HG02852 (cell line): ENCODE measurements at regions not wholly inside any gene's neighbourhood (a gene's known extent, or its start where the extent isn't known, plus 50 kb on each side); places are given as distances from the start of the nearest gene placed in this dataset.
"Not testable (repeated sequence)": the region's sequence is repeated elsewhere in the genome, so short reads cannot be mapped to it uniquely, and the experiment has no call there.

Source experiments
- ATAC-seq: cut with Tn5 transposase; IDR thresholded peaks from one replicate; pipeline ENCODE4 v1.9.1; 2021; ENCODE audit warnings: mild to moderate bottlenecking, moderate library complexity; ENCODE audit not compliant: unreplicated experiment

DNA sequence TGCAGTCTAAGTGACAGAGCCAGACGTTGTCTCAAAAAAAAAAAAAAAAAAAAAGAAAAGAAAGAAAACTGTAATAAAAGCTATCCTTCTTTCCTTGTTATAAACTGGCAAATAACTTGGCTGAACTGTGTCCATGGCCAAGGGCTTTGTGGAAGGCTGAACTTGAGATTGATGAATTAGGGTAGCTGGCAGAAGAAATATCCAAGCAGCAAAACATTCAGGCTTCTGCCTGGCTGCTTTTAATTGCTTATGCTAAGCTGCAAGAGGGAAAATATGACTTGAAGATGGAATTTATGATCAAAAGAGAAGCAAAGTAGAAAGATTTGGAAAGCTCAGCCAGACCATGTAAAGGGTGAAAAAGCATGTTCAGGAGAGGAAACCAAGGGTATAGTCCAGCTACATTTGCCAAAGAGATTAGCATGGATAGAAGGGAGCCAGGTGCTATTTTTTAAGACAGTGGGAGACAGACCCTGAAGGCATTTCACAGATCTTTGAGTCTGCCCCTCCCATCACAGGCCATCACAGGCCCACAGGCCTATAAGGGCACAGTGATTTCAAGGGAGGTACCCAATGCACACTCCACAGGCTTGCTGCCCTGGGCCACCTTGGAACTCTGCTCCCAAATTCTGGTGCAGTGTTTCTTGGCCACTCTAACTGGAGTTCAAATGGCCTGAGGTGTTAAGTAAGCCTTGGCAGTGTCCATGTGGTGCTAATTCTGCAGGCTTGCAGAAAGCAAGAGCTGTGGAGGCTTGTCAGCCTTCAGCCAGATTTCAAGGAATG is 226.0 kb downstream of the AEBP2 start:
- no peak for ATAC-seq

DNA sequence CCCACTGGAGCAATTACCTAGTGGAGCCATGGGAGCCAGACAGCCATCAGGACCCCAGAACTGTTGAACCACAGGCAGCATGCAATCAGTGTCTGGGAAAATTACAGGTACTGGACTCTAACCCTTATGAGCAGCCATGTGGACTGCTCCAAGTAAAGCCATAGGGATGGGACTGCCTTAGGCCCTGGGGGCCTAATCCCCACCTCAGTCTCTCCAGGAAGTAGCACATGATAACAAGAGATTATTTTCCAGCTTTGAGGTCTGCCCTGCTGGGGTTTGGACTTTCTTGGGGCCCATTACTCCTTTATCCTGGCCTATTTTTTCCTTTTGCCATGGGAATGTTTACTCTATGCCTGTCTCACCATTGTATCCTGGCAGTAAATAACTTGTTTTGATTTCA is 226.8 kb downstream of the AEBP2 start:
- ATAC-seq, result no peak

- no peak for ATAC-seq
Measured at GRCh38 chr12:19669793-19670192, 230.5 kb downstream of the AEBP2 start.

- ATAC-seq, result no peak
Measured at GRCh38 chr12:19671695-19672094, 232.4 kb downstream of the AEBP2 start.

GRCh38 chr12:19674437-19674836 is 235.1 kb downstream of the AEBP2 start:
- no peak for ATAC-seq

GRCh38 chr12:19675361-19675760 is 236.1 kb downstream of the AEBP2 start:
- ATAC-seq, result peak; percentile 83

DNA sequence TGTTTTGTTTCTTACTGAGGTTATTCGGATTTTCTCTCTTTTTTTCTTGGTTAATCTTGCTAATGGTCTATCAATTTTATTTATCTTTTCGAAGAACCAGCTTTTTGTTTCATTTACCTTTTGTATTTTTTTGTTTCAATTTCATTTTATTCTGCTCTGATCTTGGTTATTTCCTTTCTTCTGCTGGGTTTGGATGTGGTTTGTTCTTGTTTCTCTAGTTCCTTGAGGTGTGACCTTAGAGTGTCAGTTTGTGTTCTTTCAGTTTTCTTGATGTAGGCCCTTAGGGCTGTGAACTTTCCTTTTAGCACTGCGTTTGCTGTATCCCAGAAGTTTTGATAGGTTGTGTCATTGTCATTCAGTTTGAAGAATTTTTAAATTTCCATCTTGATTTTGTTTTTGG is 239.2 kb downstream of the AEBP2 start:
- not testable (repeated sequence) for ATAC-seq

DNA sequence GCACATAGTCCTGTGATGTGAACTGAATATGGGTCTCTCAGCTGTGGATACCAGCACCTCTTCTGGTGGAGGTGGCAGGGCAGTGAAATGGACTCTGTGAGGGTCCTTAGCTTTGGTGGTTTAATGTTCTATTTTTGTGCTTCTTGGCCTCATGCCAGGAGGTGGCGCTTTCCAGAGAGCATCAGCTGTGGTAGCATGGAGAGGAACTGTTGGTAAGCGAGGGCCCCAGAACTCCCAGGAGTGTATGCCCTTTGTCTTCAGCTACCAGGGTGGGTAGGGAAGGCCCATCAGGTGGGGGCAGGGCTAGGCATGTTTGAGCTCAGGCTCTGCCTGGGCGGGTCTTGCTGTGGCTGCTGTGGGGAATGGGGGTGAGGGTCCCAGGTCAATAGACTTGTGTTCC is 241.7 kb downstream of the AEBP2 start:
- no peak for ATAC-seq

DNA sequence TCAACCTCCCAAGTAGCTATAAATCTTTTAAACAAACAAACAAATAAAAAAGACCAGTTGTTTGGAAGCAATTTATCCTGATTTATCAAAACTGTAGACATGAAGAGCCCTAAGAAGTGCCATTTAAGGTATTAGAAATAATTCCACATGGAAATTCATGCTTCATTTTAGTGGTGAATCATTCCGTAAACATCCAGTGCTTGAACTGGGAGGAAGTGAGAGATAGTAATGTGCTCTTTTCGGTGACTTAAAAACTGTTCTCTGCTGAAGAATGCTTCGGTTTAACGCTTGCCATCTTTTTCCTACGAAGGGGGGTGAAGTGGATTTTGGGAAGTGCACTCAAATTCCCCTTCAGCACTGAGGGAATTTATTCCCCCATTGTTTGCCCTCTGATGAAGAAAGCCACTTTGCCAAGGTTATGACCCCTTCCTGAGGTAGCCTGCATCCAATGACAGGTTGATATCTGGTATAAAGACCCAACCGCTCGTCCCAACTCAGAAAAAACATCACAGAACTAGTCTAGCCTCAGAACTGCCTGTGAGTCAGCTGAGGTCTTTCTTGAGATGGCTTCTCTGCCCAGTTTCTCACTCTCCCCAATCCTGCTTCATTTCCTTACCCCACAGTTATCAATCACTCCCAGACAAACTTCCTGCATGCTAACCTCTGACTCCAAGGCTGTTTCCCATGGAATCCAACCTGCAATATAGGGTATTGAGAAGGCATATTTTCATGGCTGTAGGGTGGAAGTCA is 244.1 kb downstream of the AEBP2 start:
- ATAC-seq, result no peak

GRCh38 chr12:19687371-19687770 is 248.1 kb downstream of the AEBP2 start:
- ATAC-seq, result no peak

GRCh38 chr12:19688532-19688931 is 249.2 kb downstream of the AEBP2 start:
- no peak for ATAC-seq

DNA sequence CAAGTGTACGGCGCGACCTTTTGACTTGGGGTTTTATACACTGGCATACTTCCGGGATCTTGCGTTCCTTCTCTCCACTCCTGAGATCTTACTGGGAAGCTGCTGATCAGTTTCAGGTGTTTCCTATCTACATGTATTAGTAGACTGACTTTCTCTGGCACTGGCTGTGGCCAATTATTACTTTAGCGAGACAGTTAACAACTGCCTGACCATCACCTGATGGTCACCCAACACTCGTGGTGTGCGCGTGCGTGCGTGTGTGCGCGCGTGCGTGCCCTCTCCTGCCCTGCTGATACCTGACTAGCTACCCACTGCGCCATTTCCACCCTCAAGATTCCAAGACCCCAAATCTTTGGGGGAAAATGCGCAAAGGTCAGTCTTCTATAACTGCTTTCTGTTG is 249.9 kb downstream of the AEBP2 start:
- ATAC-seq, result no peak

GRCh38 chr12:19689801-19690472 is 250.6 kb downstream of the AEBP2 start:
- no peak for ATAC-seq

DNA sequence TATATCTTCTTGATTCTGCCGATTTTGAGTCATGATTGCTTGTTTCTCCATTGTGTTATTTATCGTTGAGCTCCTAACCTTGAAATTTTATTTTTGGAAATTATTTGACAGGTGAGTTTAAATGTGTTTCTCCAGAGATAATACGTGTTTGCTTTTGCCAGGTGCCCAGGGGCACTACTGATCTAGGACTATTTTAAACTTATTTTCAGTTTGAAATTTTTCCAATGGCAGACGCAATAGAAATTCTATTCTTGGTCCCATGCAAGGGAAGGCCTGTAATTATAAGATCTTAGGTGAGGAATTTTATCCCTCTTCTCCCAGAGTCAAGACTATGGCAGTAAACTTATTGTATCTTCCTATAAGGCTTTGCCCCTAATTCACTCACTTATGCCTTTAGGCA is 252.8 kb downstream of the AEBP2 start:
- ATAC-seq, result no peak

DNA sequence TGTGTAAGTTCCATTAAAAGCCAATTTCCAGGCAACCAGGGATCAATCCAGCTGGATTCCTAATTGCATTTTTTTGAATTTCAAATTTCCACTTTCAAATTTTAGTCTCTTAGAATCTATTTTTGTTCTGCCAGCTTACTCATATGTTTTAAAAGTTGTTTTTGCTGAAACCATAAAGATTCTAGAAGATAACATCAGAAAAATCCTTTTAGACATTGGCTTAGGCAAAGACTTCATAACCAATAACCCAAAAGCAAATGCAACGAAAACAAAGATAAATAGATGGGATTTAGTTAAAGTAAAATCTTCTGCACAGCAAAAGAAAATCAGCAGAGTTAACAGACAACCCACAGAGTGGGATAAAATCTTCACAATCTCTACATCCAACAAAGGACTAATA is 253.3 kb downstream of the AEBP2 start:
- no peak for ATAC-seq

GRCh38 chr12:19694627-19695026 is 255.3 kb downstream of the AEBP2 start:
- no peak for ATAC-seq

DNA sequence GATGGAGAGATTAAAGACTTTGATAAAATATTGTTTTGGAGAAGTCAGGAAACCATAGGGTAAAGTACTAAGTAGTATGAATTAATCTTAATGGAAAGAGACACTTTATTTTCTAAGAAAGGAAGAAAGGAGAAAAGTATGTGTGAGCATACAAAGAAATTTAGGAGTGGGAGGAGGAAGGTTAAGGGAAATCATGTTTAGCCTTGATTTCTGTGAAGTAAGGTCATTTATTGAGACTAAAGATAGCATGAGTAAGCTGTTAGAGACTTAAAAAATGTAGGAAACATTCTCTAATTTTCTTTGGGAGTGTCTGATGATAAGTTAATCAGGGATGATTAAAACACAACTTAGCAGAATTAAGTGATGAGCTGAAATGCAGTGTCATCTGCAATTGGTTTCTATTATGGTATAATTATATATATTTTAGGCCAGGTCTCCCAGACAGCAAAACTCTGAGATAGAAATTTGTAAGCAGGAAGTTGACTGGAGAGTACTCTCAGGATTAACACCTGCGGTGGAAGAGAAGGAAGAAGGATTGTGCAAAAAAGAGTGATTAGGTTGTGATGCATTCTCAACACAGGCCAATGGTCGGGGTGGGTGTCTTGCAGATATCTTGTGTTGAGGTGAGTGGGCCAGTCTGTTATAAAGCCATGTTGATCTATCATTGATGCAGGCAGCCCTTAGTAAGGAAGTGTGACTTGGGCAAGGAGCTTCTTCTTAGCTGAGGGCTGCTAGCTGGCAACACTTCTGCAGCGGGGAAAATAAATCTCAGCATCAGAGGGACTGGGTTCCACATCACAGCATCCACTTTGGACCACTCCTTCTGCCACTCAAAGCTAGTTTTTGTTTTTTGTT is 256.2 kb downstream of the AEBP2 start:
- no peak for ATAC-seq

GRCh38 chr12:19700969-19701368 is 261.7 kb downstream of the AEBP2 start:
- ATAC-seq, result no peak

DNA sequence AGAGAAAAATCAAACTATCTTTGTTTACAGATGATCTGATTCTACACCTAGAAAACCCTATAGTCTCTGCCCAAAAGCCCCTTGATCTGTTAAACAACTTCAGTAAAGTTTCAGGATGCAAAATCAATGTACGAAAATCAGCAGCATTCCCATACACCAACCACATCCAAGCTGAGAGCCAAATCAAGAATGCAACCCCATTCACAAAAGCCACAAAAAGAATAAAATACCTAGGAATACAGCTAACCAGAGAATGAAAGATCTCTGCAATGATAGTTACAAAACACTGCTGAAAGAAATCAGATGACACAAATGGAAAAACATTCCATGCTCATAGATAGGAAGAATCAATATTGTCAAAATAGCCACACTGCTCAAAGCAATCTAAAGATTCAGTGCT is 265.7 kb downstream of the AEBP2 start:
- no peak for ATAC-seq

- no peak for ATAC-seq
Measured at GRCh38 chr12:19706936-19707335, 267.6 kb downstream of the AEBP2 start.

DNA sequence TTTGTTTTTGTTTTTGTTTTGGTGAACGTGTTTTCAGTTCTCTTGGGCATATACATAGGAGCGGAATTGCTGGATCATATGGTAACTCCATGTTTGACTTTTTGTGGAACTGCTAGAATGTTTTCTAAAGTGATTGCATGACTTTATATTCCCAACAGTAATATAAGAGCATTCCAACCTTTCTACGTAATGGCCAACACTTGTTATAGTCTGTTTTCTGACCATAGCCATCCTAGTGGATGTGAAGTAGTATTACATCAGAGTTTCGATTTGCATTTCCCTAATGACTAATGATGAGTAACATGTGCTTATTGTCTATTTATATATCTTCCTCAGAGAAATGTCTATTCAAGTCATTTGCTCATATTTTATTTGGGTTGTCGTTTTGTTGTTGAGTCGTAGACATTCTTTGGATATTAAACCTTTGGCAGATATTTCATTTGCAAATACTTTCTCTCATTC is 268.7 kb downstream of the AEBP2 start:
- ATAC-seq, result no peak
